Panc1 (cell line): ENCODE measurements at regions not wholly inside any gene's neighbourhood (a gene's known extent, or its start where the extent isn't known, plus 50 kb on each side); places are given as distances from the start of the nearest gene placed in this dataset.

ENCODE experiments used
- ATAC-seq: fragments of 200-7000 bp; cut with Tn5 transposase; 2 replicates; pipeline ENCODE4 v1.9.1; 2020; ENCODE audit warnings: mild to moderate bottlenecking, moderate library complexity
- BruUV-seq: library from RNA; stranded (reverse); fragments of 400-500 nt; replicated peaks from 2 replicates; lab custom pipeline; 2021; lab: Mats Ljungman, UMichigan
- CTCF ChIA-PET: fragments of 300-600 bp; sonication (Branson Sonifier 250); formaldehyde crosslinking; loops from one replicate; lab custom pipeline; 2022; ENCODE audit warnings: antibody characterized with exemption; lab: Charles Lee
- POLR2A ChIA-PET: fragments of 300-600 bp; sonication (Branson Sonifier 250); formaldehyde crosslinking; loops from one replicate; lab custom pipeline; 2022; ENCODE audit warnings: antibody characterized with exemption; lab: Charles Lee
- DNase-seq: peaks from one replicate; pipeline ENCODE4 v3.0.0-alpha.2; 2010; ENCODE audit warnings: low read depth, low spot score
- H3K27ac ChIP-seq: 2 replicates; pipeline ENCODE4 v1.5.1; 2011; ENCODE audit warnings: mild to moderate bottlenecking, low read length, inconsistent platforms
- H3K27me3 ChIP-seq: fragments of 200-500 bp; sonication (Bioruptor generic); 2 replicates; pipeline ENCODE4 v1.6.0; 2014; ENCODE audit warnings: low read length, inconsistent platforms; ENCODE audit not compliant: control insufficient read depth, insufficient read depth
- H3K36me3 ChIP-seq: fragments of 200-500 bp; sonication (Bioruptor generic); 2 replicates; pipeline ENCODE4 v1.5.1; 2014; ENCODE audit warnings: inconsistent platforms, mild to moderate bottlenecking, low read length, moderate library complexity; ENCODE audit not compliant: control insufficient read depth, insufficient read depth
- H3K4me1 ChIP-seq: 2 replicates; pipeline ENCODE4 v1.5.1; 2011; ENCODE audit warnings: inconsistent platforms, mild to moderate bottlenecking, low read length, moderate library complexity; ENCODE audit not compliant: control insufficient read depth, insufficient read depth
- H3K4me3 ChIP-seq, 2 experiments: 2 replicates each; pipeline ENCODE4 v1.5.1; 2011 to 2012; ENCODE audit warnings: low read depth in 2 of 2, low read length in 2 of 2, mild to moderate bottlenecking in 2 of 2, inconsistent platforms in 1 of 2, moderate library complexity in 1 of 2
- H3K9me3 ChIP-seq: fragments of 200-500 bp; sonication (Bioruptor generic); 2 replicates; pipeline ENCODE4 v1.5.1; 2014; ENCODE audit warnings: low read depth, mild to moderate bottlenecking, inconsistent platforms, low read length, moderate library complexity; ENCODE audit not compliant: control insufficient read depth, insufficient read depth
- CTCF ChIP-seq: fragments of 450-650 bp; IDR thresholded peaks from 2 replicates; pipeline ENCODE4 v1.5.1; 2017; ENCODE audit warnings: mild to moderate bottlenecking
- POLR2AphosphoS5 ChIP-seq: IDR thresholded peaks from 2 replicates; pipeline ENCODE4 v1.6.1; 2012; ENCODE audit warnings: mild to moderate bottlenecking, low read depth, low read length, moderate library complexity
- SIN3A ChIP-seq: IDR thresholded peaks from 2 replicates; pipeline ENCODE4 v1.6.1; 2012; ENCODE audit warnings: low read depth, mild to moderate bottlenecking, low read length, moderate library complexity, borderline replicate concordance; ENCODE audit not compliant: insufficient read depth
- TCF7L2 ChIP-seq: IDR thresholded peaks from 2 replicates; pipeline ENCODE4 v1.6.1; 2011; ENCODE audit warnings: mild to moderate bottlenecking, low read depth, low read length, inconsistent platforms
- in situ Hi-C: cut with HindIII; loops from 2 replicates; pipeline ENCODE4 v1.10.0; 2016; ENCODE audit warnings: low sequenced_read_pairs, low pct_unique_long_range_greater_than_20kb
- intact Hi-C: fragments of 100-400 bp; cut with micrococcal nuclease; formaldehyde crosslinking; loops from one replicate; pipeline ENCODE4 v1.10.0; 2022; ENCODE audit not compliant: unreplicated experiment
- TF ChIP-seq, protein P1 (sequence below), 2 experiments: IDR thresholded peaks; 2 replicates each; pipeline ENCODE4 v1.6.1; 2011 to 2012; ENCODE audit warnings: low read depth in 2 of 2, control low read depth in 1 of 2, low read length in 1 of 2, mild to moderate bottlenecking in 1 of 2, moderate library complexity in 1 of 2; ENCODE audit not compliant: insufficient read depth in 1 of 2

DNA sequence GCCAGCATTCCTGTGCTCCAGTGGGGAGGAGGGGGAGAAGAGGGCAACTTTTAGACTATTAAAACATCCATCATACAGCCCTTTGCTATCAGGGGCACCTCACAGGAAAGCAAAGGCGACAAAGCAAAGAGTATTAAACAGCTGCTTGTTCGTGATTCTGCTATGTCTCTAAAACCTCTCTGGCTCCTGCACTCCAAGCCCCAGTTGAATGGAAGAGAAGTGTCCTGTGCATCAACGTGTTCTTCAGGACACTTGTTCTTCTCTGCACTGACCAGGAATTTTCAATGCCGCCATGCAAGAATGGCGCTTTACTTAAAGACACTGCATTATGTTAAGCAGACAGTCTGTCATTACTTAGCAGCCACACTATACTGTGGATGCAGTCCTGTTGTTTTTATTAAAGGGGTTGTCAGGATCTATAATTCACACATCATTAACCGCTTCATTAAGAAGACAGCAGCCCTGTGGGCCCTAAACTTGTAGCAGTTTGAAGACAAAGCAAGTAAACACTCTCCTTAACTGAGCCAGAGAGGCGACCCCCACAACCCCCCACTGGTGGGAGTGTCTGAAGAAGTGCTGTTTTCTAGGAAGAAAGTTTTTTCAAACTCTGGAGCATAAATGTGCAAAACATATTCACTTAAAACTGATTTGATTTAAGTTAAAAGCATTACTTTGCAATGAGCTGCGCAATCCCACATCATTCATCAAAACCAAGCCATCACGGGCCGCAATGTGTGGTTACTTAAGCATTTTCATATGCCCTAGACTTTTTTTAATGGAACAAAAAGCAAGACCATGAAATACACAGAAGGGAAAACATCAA lies 164.5 kb downstream of the ZNF608 start:
- peak; percentile 43 for ATAC-seq
- no TSS peak for BruUV-seq
- H3K36me3 ChIP-seq: no peaks in the 10 kb centered on the region
- no peak overlapping the region for H3K4me3 ChIP-seq
- ChIA-PET CTCF (no interaction called here), POLR2A (interaction anchor here (0.6 kb wide), 1 partner anchor 1823 kb away, joined by 6 read pairs; no protein-coding TSS in a partner anchor)
- intact Hi-C loops (no loop called here), in situ Hi-C loops (no loop called here)
- no peaks in the 10 kb centered on the region for H3K27me3 ChIP-seq
- no peak for TF ChIP-seq POLR2AphosphoS5
- TF ChIP-seq TCF7L2: no peak
- TF ChIP-seq SIN3A: no peak
- TF ChIP-seq CTCF: no peak
- TF ChIP-seq, protein P1, sequence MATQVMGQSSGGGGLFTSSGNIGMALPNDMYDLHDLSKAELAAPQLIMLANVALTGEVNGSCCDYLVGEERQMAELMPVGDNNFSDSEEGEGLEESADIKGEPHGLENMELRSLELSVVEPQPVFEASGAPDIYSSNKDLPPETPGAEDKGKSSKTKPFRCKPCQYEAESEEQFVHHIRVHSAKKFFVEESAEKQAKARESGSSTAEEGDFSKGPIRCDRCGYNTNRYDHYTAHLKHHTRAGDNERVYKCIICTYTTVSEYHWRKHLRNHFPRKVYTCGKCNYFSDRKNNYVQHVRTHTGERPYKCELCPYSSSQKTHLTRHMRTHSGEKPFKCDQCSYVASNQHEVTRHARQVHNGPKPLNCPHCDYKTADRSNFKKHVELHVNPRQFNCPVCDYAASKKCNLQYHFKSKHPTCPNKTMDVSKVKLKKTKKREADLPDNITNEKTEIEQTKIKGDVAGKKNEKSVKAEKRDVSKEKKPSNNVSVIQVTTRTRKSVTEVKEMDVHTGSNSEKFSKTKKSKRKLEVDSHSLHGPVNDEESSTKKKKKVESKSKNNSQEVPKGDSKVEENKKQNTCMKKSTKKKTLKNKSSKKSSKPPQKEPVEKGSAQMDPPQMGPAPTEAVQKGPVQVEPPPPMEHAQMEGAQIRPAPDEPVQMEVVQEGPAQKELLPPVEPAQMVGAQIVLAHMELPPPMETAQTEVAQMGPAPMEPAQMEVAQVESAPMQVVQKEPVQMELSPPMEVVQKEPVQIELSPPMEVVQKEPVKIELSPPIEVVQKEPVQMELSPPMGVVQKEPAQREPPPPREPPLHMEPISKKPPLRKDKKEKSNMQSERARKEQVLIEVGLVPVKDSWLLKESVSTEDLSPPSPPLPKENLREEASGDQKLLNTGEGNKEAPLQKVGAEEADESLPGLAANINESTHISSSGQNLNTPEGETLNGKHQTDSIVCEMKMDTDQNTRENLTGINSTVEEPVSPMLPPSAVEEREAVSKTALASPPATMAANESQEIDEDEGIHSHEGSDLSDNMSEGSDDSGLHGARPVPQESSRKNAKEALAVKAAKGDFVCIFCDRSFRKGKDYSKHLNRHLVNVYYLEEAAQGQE (IDR thresholded peaks at IDR 0.05; ENCODE audit: insufficient read depth in 1 of 2, low read depth in 2 of 2, low read length in 1 of 2): no peak
- no peaks in the 10 kb centered on the region for H3K9me3 ChIP-seq
- peak overlapping the region; percentile 75 for H3K27ac ChIP-seq
- no peak for DNase-seq
- H3K4me1 ChIP-seq: peaks cover 24% of the 10 kb centered on the region

- TF ChIP-seq, protein P1 (IDR thresholded peaks at IDR 0.05; ENCODE audit: insufficient read depth in 1 of 2, low read depth in 2 of 2, low read length in 1 of 2): no peak
- no peak for TF ChIP-seq TCF7L2
- TF ChIP-seq SIN3A: no peak
- TF ChIP-seq POLR2AphosphoS5: no peak
- no peak for TF ChIP-seq CTCF
- POLR2A ChIA-PET: interaction anchor here (0.6 kb wide), 1 partner anchor 424 kb away, joined by 5 read pairs; no protein-coding TSS in a partner anchor
- in situ Hi-C loops (no loop called here), intact Hi-C loops (no loop called here)
- H3K27ac ChIP-seq: peak overlapping the region; percentile 75
- H3K27me3 ChIP-seq: no peaks in the 10 kb centered on the region
- BruUV-seq: no TSS peak
- CTCF ChIA-PET: interaction anchor here (0.7 kb wide), 2 partner anchors 158 to 252 kb away, joined by 8 to 12 read pairs; no protein-coding TSS in a partner anchor
- no peak for DNase-seq
- H3K9me3 ChIP-seq: no peaks in the 10 kb centered on the region
- ATAC-seq: peak; percentile 88
- no peak overlapping the region for H3K4me3 ChIP-seq
- no peaks in the 10 kb centered on the region for H3K36me3 ChIP-seq
- peaks cover 24% of the 10 kb centered on the region for H3K4me1 ChIP-seq
Observed at GRCh38 chr5:124580925-124581737, 165.3 kb downstream of the ZNF608 start.
